SHP77 (cell line): ENCODE measurements at regions not wholly inside any gene's neighbourhood (a gene's known extent, or its start where the extent isn't known, plus 50 kb on each side); places are given as distances from the start of the nearest gene placed in this dataset.

Source experiments
- DNase-seq, 2 experiments: peaks; one replicate each; lab custom pipeline; 2025; lab: John Stamatoyannopoulos, UW

- no peak for DNase-seq
These were observed 103.9 kb upstream of the RET start for GRCh38 chr10:42972946-42973345.

- no peak for DNase-seq
These were observed 103.5 kb upstream of the RET start for GRCh38 chr10:42973411-42973810.

- no peak for DNase-seq
These were observed 102.8 kb upstream of the RET start for GRCh38 chr10:42973870-42974692.

GRCh38 chr10:42974693-42975002 lies 102.2 kb upstream of the RET start:
- DNase-seq: no peak

GRCh38 chr10:42975005-42975493 lies 101.8 kb upstream of the RET start:
- DNase-seq: peak in 1 of 2 experiments; percentile 15

GRCh38 chr10:42975558-42976340 lies 101.1 kb upstream of the RET start:
- peak; percentile 83 to 86 for DNase-seq

GRCh38 chr10:42976351-42977031 lies 100.4 kb upstream of the RET start:
- no peak for DNase-seq

- no peak for DNase-seq
These were observed 99.8 kb upstream of the RET start for GRCh38 chr10:42977032-42977416.

- DNase-seq: no peak
These were observed 97.7 kb upstream of the RET start for GRCh38 chr10:42979181-42979580.

GRCh38 chr10:42979721-42980467 lies 97.0 kb upstream of the RET start:
- peak in 1 of 2 experiments; percentile 12 for DNase-seq

GRCh38 chr10:42980553-42981357 lies 96.1 kb upstream of the RET start:
- DNase-seq: no peak

- DNase-seq: no peak
These were observed 95.3 kb upstream of the RET start for GRCh38 chr10:42981358-42982236.

- DNase-seq: peak in 1 of 2 experiments; percentile 42
These were observed 93.9 kb upstream of the RET start for GRCh38 chr10:42982891-42983506.

GRCh38 chr10:42983591-42983990 lies 93.3 kb upstream of the RET start:
- no peak for DNase-seq

GRCh38 chr10:42984035-42984610 lies 92.7 kb upstream of the RET start:
- DNase-seq: no peak

GRCh38 chr10:42984761-42985325 lies 92.0 kb upstream of the RET start:
- DNase-seq: no peak

- no peak for DNase-seq
These were observed 91.2 kb upstream of the RET start for GRCh38 chr10:42985436-42986316.

- no peak for DNase-seq
These were observed 90.2 kb upstream of the RET start for GRCh38 chr10:42986633-42987032.
